Left kidney (tissue), 1 donor: ENCODE measurements at regions not wholly inside any gene's neighbourhood (a gene's known extent, or its start where the extent isn't known, plus 50 kb on each side); places are given as distances from the start of the nearest gene placed in this dataset.

Source experiments
- DNase-seq: peaks from one replicate; pipeline ENCODE4 v3.0.0-alpha.2; 2013

DNA sequence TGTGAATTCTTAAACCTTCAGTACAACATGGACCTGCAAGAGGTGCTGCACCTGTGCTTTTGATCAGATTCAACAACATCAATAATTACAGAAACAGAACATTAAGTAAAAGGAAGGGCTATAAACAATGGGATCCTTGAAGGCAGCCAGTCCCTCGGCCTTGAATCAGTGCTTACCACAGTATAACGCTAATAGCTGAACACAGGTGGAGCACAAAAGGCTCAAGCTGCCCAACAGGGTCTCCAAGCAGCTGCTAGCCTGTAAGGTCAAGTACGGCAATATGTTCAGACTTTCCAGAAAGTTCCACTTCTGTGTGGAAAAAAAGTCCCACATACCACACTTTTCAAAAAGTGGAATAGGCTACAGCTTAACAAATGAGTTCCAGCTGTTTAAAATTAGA is 61.9 kb upstream of the ITGA1 start:
- DNase-seq = no peak

DNA sequence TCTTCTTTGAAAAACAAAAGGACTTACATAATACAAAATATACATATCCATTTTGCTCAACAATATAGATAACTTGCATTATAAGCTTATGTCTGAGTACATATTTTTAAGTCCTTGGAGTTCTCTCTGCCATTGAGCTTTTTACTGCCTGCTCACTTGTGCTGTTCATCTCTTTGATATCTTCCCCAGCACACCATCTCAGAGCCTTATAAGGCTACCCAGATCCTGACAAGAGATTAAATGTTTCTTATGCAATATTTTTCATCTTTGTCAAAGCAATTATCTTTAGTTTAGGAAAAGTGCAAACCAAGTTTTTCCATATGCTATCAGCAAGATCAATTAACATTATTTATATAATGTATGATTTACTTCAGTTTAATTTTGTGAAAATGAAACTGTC is 60.7 kb upstream of the ITGA1 start:
- DNase-seq = no peak

DNA sequence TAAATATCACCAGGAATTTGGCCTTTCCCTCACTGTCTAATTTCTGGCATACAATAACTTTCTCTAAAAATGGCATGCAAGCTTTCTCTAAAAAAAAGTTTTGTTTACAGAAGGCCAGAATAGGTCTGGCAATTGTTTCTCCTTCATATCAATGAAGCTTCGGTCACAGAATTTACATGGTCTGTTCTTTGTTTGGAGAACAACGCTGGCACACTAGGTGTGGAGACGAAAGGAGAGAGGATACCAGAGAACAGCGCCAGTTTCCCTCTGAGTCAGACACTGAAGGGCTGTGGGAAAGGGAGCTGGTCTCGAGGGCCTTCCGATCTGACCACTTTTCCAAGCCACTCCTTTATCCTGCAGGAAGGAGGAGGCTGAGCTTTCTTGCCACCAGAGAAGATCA is 60.1 kb upstream of the ITGA1 start:
- no peak for DNase-seq

DNA sequence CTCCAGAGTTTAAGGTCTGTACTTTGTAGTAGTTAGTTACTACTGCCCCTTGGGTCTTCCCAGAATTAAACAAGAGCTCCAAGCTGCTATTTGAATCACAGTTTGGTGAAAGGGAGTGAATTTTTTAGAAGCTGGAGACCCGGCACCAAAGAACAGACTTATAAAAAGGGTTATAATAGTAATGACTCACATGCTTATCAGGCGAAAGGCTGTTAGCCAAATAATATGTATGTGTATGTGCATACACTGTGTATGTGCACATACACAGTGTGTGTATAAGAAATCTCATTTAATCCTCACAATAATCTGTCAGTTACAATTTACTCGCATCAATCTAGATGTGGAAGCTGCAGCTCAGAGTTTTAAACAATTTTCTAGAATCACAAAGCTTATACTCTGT is 59.5 kb upstream of the ITGA1 start:
- no peak for DNase-seq

DNA sequence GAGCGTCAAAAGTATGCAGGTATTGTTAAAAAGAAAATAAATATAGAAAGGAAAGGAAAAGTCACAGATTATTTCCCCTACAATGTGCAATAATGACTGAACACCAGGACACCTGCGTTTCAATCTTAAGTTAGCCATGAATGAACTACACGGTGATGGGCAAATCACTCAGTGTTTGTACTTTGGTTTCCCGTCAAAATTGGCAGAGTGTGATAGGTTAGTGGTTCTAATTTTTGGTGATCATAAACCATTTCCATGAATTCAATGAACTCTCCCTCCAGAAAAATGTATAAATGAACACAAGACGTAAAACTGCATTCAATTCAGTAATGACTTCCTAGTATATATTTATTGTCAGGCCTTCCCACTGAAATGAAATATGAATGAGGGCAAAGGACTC is 59.0 kb upstream of the ITGA1 start:
- DNase-seq = no peak

DNA sequence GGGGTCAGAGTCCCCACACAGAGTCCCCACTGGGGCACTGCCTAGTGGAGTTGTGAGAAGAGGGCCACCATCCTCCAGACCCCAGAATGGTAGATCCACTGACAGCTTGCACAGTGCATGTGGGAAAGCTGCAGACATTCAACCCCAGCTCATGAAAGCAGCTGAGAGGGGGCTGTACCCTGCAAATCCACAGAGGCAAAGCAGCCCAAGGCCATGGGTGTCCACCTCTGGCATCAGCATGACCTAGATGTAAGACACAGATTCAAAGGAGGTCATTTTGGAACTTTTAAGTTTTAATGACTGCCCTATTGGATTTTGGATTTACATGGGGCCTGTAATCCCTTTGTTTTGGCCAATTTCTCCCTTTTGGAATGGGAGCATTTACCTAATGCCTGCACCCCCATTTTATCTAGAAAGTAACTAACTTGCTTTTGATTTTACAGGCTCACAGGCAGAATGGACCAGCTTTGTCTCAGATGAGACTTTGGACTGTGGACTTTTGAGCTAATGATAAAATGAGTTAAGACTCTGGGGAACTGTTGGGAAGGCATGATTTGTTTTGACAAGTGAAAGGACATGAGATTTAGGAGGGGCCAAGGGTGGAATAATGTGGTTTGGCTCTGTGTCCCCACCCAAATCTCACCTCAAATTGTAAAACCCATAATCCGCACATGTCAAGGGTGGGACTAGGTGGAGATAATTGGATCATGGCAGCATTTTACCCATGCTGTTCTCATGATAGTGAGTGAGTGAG is 56.3 kb upstream of the ITGA1 start:
- DNase-seq = no peak

DNA sequence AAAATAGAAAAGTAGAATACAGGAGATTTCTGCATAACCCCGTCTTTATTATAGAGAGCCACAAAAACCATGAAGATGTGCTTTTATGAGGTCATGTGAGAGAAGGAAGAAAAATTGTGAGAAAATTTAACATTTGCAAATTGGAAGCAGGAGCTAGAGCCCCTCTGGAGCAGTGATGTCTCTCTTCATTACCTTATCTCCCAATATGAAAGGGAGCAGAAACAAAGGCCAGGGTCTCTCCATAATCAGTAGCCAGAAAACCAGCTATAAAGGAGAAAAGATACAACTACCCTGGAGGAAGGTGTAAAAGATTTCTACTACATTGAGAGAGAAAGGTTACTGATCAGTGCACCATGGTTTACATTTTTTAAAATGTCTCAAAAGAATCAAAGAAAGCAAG is 53.2 kb upstream of the ITGA1 start:
- DNase-seq = no peak

DNA sequence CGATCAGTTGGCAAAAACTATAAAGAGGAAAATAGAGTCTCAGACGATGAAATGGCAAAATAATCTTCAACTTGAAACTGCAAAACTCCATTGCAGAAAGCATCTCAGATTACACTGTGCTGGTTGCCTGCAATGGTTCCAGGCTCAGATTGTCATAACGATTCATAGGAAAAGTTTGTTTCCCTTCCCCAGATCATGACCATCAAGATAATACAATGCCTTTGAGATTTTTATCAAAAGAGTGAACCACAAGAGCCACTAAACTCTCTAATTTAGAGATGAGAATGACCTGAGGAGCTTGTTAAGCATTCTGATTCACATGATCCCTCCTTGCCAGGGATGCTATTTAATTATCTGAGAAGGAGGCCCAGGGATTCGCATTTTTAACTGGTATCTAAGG is 52.6 kb upstream of the ITGA1 start:
- DNase-seq = no peak
